Tibial nerve (tissue), 4 donors: ENCODE measurements at regions not wholly inside any gene's neighbourhood (a gene's known extent, or its start where the extent isn't known, plus 50 kb on each side); places are given as distances from the start of the nearest gene placed in this dataset.

Source experiments
- CTCF ChIP-seq, 5 experiments: fragments of 200-600 bp in 3 of 5; fragments of 450-650 bp in 2 of 5; sonication (generic) in 3 of 5; IDR thresholded peaks; one replicate each; pipeline ENCODE4 v1.5.1; 2016 to 2019; ENCODE audit warnings: antibody characterized with exemption in 5 of 5, mild to moderate bottlenecking in 3 of 5, moderate library complexity in 2 of 5
- EP300 ChIP-seq, 2 donors: sonication (generic); formaldehyde crosslinking; IDR thresholded peaks; one replicate each; pipeline ENCODE4 v1.6.1; 2017; ENCODE audit warnings: antibody characterized with exemption in 2 of 2, mild to moderate bottlenecking in 1 of 2
- POLR2A ChIP-seq, 2 donors: fragments of 450-650 bp; IDR thresholded peaks; one replicate each; pipeline ENCODE4 v1.6.1; 2017; ENCODE audit warnings: antibody characterized with exemption in 2 of 2, mild to moderate bottlenecking in 2 of 2, moderate library complexity in 2 of 2

- no peak for TF ChIP-seq CTCF (IDR thresholded peaks at IDR 0.05)
- no peak for TF ChIP-seq POLR2A (IDR thresholded peaks at IDR 0.05)
- no peak for TF ChIP-seq EP300 (IDR thresholded peaks at IDR 0.05)
Measured at GRCh38 chr21:25343774-25344545, 263.3 kb downstream of the MRPL39 start.
